MM.1S (cell line): ENCODE measurements at regions not wholly inside any gene's neighbourhood (a gene's known extent, or its start where the extent isn't known, plus 50 kb on each side); places are given as distances from the start of the nearest gene placed in this dataset.
A peak's percentile ranks its signal among the peaks of the same experiment; 100 is the strongest.

ENCODE experiments used
- DNase-seq: peaks from one replicate; pipeline ENCODE4 v3.0.0-alpha.2; 2015
- H2AFZ ChIP-seq: fragments of 300-600 bp; sonication (generic); 2 replicates; pipeline ENCODE4 v1.6.0; 2016; ENCODE audit warnings: antibody characterized with exemption, low read length
- H3F3A ChIP-seq: fragments of 300-600 bp; sonication (generic); 2 replicates; pipeline ENCODE4 v1.6.1; 2016; ENCODE audit warnings: mild to moderate bottlenecking, antibody characterized with exemption, low read length, moderate library complexity, mixed read lengths; ENCODE audit not compliant: insufficient read depth
- H3K27ac ChIP-seq: fragments of 300-600 bp; sonication (generic); 2 replicates; pipeline ENCODE4 v1.5.1; 2016; ENCODE audit warnings: mild to moderate bottlenecking, low read length
- H3K27me3 ChIP-seq: fragments of 300-600 bp; sonication (generic); replicated peaks from 2 replicates; pipeline ENCODE4 v1.6.0; 2016; ENCODE audit warnings: low read length; ENCODE audit not compliant: insufficient read depth
- H3K36me3 ChIP-seq: fragments of 300-600 bp; sonication (generic); replicated peaks from 2 replicates; pipeline ENCODE4 v1.6.1; 2016; ENCODE audit warnings: mild to moderate bottlenecking, low read length, mixed read lengths; ENCODE audit not compliant: insufficient read depth
- H3K4me1 ChIP-seq: fragments of 300-600 bp; sonication (generic); 2 replicates; pipeline ENCODE4 v1.6.1; 2016; ENCODE audit warnings: low read length, mixed read lengths
- H3K4me2 ChIP-seq: fragments of 300-600 bp; sonication (generic); 2 replicates; pipeline ENCODE4 v1.6.0; 2016; ENCODE audit warnings: low read depth, low read length
- H3K4me3 ChIP-seq: fragments of 300-600 bp; sonication (generic); 2 replicates; pipeline ENCODE4 v1.5.1; 2016; ENCODE audit warnings: low read length, mixed read lengths
- H3K79me2 ChIP-seq: fragments of 300-600 bp; sonication (generic); 2 replicates; pipeline ENCODE4 v1.6.1; 2016; ENCODE audit warnings: mixed run types, low read length, mixed read lengths
- H3K9ac ChIP-seq: fragments of 300-600 bp; sonication (generic); 2 replicates; pipeline ENCODE4 v1.6.1; 2016; ENCODE audit warnings: low read length, mixed read lengths
- H3K9me2 ChIP-seq: fragments of 300-600 bp; sonication (generic); replicated peaks from 2 replicates; pipeline ENCODE4 v1.6.1; 2016; ENCODE audit warnings: mild to moderate bottlenecking, low read length, mixed read lengths; ENCODE audit not compliant: insufficient read depth
- H3K9me3 ChIP-seq: fragments of 300-600 bp; sonication (generic); replicated peaks from 2 replicates; pipeline ENCODE4 v1.6.1; 2016; ENCODE audit warnings: mild to moderate bottlenecking, low read length, mixed read lengths; ENCODE audit not compliant: insufficient read depth
- H4K20me1 ChIP-seq: fragments of 300-600 bp; sonication (generic); 2 replicates; pipeline ENCODE4 v1.6.1; 2016; ENCODE audit warnings: mild to moderate bottlenecking, low read length, moderate library complexity, mixed read lengths; ENCODE audit not compliant: insufficient read depth
- EZH2 ChIP-seq: fragments of 300-600 bp; sonication (generic); optimal IDR thresholded peaks from 2 replicates; pipeline ENCODE3; 2017; ENCODE audit warnings: low read depth, mild to moderate bottlenecking, antibody characterized with exemption, low read length, mixed read lengths
- EZH2phosphoT487 ChIP-seq: fragments of 300-600 bp; sonication (generic); IDR thresholded peaks from 2 replicates; pipeline ENCODE4 v1.6.1; 2018; ENCODE audit warnings: antibody characterized with exemption, low read length
- TF ChIP-seq, protein P1 (sequence below): fragments of 300-600 bp; sonication (generic); IDR thresholded peaks from 2 replicates; pipeline ENCODE4 v1.5.1; 2016; ENCODE audit warnings: antibody characterized with exemption, low read length, mixed read lengths

DNA sequence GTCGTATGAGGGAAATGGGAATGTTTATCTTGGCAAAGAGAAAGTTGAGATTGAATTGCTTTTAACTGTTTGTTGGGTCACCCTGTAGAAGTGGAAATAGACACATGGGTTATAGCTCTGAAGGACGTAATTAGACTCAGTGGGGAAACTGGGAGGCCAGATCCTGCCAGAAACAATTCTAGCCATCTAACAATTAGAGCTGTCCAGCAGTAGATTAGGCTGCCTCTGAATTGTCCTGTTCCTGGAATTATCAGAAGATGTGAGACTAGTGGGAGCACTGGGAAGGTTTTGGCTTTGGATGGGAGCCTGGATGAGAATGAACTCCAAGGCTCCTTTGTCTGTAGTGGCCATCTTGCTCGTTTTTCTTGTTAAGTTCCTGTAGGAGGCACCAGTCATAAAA lies 61.9 kb upstream of the IGFBP7 start:
- no peaks in the 10 kb centered on the region for H3K36me3 ChIP-seq
- no peaks in the 10 kb centered on the region for H4K20me1 ChIP-seq
- H3K9me2 ChIP-seq, result no peaks in the 10 kb centered on the region
- TF ChIP-seq, protein P1, sequence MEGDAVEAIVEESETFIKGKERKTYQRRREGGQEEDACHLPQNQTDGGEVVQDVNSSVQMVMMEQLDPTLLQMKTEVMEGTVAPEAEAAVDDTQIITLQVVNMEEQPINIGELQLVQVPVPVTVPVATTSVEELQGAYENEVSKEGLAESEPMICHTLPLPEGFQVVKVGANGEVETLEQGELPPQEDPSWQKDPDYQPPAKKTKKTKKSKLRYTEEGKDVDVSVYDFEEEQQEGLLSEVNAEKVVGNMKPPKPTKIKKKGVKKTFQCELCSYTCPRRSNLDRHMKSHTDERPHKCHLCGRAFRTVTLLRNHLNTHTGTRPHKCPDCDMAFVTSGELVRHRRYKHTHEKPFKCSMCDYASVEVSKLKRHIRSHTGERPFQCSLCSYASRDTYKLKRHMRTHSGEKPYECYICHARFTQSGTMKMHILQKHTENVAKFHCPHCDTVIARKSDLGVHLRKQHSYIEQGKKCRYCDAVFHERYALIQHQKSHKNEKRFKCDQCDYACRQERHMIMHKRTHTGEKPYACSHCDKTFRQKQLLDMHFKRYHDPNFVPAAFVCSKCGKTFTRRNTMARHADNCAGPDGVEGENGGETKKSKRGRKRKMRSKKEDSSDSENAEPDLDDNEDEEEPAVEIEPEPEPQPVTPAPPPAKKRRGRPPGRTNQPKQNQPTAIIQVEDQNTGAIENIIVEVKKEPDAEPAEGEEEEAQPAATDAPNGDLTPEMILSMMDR, result no peak
- TF ChIP-seq EZH2phosphoT487 (no peak), EZH2 (no peak)
- H3K4me3 ChIP-seq, result no peak overlapping the region
- H3K27ac ChIP-seq, result no peak overlapping the region
- no peaks in the 10 kb centered on the region for H3K27me3 ChIP-seq
- no peaks in the 10 kb centered on the region for H3K79me2 ChIP-seq
- H3K4me1 ChIP-seq, result no peaks in the 10 kb centered on the region
- DNase-seq, result no peak
- H3K9me3 ChIP-seq, result no peaks in the 10 kb centered on the region
- no peak overlapping the region for H3K4me2 ChIP-seq
- no peak overlapping the region for H2AFZ ChIP-seq
- no peak overlapping the region for H3K9ac ChIP-seq
- no peaks in the 10 kb centered on the region for H3F3A ChIP-seq

DNA sequence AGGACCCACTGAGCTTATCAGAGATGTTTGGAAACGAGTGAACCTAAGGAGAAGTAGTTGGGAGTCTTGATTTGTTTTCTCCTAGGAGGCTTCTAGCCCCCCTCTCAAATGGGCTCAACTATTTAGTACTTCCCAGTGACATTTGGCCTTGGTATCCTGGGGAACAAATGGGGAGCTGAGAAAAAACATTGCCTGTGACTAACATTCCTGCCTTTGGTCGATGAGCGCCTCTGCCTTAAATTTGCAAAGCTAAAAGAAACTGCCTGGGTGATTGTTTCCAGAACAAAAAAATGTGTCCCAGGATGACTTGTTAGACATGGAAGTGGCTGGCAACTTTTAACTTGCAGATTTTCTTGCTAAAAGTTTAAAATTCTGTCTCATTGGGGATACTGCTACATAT lies 58.8 kb upstream of the IGFBP7 start:
- no peaks in the 10 kb centered on the region for H3K36me3 ChIP-seq
- no peak overlapping the region for H3K4me2 ChIP-seq
- H3K79me2 ChIP-seq, result no peaks in the 10 kb centered on the region
- H3K27ac ChIP-seq, result no peak overlapping the region
- DNase-seq, result no peak
- H4K20me1 ChIP-seq, result no peaks in the 10 kb centered on the region
- TF ChIP-seq EZH2phosphoT487 (no peak), EZH2 (no peak)
- TF ChIP-seq, protein P1, result no peak
- H3F3A ChIP-seq, result no peaks in the 10 kb centered on the region
- no peaks in the 10 kb centered on the region for H3K4me1 ChIP-seq
- H3K9me3 ChIP-seq, result no peaks in the 10 kb centered on the region
- H3K9ac ChIP-seq, result no peak overlapping the region
- H3K9me2 ChIP-seq, result no peaks in the 10 kb centered on the region
- H3K27me3 ChIP-seq, result no peaks in the 10 kb centered on the region
- no peak overlapping the region for H3K4me3 ChIP-seq
- no peak overlapping the region for H2AFZ ChIP-seq

DNA sequence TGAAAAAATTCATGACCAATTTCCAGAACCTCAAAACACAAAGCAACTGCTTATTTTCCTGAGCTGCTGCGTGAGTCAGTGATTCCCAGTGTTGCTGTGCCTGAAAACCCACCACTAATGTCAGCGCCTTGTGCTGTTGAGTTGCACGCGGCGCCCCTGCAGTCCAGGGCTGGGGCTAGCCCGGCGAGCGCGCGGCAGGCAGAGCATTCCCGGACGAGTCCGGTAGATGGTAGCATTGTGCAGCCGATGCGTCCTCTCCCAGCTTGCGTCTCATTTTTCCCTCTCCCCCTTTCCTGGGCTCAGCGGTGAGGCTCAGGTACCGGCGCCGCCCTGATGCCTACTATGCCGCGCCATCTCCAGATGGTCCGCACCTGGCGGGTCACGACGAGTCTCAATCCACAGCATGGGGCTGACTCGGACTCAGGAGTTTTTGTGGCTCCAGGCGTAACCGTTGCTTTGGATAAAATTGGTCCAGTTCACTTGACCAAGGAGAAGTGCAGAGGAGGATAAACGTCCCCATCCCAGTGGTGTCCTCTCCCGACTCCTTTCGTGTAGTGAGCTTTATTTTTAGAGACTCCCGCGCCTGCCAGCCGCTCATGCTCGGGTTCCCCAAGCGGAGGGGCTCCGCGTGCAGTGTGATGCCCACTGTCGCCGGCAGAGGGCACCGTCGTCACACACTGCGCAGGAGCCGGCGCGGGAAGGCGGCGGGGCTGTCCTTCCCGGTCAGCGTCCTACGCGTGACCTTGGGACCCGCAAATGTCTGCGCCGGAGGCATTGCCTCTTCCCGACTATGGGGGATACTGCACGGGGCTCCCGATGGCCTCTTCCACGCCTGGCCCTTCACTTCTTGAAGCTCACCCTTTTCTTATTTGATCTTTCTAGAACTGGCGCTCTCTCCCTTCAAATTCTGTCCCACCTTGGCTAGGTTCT lies 53.6 kb upstream of the IGFBP7 start:
- Histone ChIP-seq H3K4me2 (peak overlapping the region; percentile 94), H3K9me2 (no peaks in the 10 kb centered on the region), H3K79me2 (no peaks in the 10 kb centered on the region), H3K4me1 (peaks cover 8% of the 10 kb centered on the region; the same call in 1 of the 2 replicates), H3K4me3 (peak overlapping the region; percentile 90), H2AFZ (peak overlapping the region; percentile 99), H3K9me3 (no peaks in the 10 kb centered on the region), H3K27me3 (no peaks in the 10 kb centered on the region), H4K20me1 (no peaks in the 10 kb centered on the region), H3K9ac (peak overlapping the region; percentile 76), H3K36me3 (no peaks in the 10 kb centered on the region), H3F3A (no peaks in the 10 kb centered on the region), H3K27ac (peak overlapping the region; percentile 52; the same call in 1 of the 2 replicates)
- TF ChIP-seq EZH2 (no peak), EZH2phosphoT487 (no peak)
- TF ChIP-seq, protein P1, result peak; percentile 65
- DNase-seq, result peak; percentile 78
